A673 (cell line): ENCODE measurements at regions not wholly inside any gene's neighbourhood (a gene's known extent, or its start where the extent isn't known, plus 50 kb on each side); places are given as distances from the start of the nearest gene placed in this dataset.

Experiments used
- BruUV-seq: library from RNA; stranded (reverse); fragments of 400-500 nt; replicated peaks from 2 replicates; lab custom pipeline; 2021; lab: Mats Ljungman, UMichigan
- CTCF ChIA-PET: fragments of 300-600 bp; sonication (Branson Sonifier 250); formaldehyde crosslinking; loops from one replicate; lab custom pipeline; 2022; ENCODE audit warnings: antibody characterized with exemption; lab: Charles Lee
- POLR2A ChIA-PET: fragments of 300-600 bp; sonication (Branson Sonifier 250); formaldehyde crosslinking; loops from one replicate; lab custom pipeline; 2022; ENCODE audit warnings: antibody characterized with exemption; ENCODE audit not compliant: low non-redundant PET; lab: Charles Lee
- DNase-seq: peaks from one replicate; pipeline ENCODE4 v3.0.0-alpha.2; 2015; ENCODE audit warnings: low spot score
- H3K27ac ChIP-seq: fragments of 200-600 bp; sonication (generic); 2 replicates; pipeline ENCODE4 v1.5.1; 2016; ENCODE audit warnings: mixed run types, low read depth, mild to moderate bottlenecking, mixed read lengths, antibody characterized with exemption, low read length; ENCODE audit not compliant: poor library complexity, severe bottlenecking
- H3K27me3 ChIP-seq: fragments of 200-600 bp; sonication (generic); replicated peaks from 2 replicates; pipeline ENCODE4 v1.6.1; 2017; ENCODE audit warnings: mixed run types, low read depth, mild to moderate bottlenecking, mixed read lengths, antibody characterized with exemption, low read length; ENCODE audit not compliant: insufficient read depth, poor library complexity
- H3K36me3 ChIP-seq: fragments of 200-600 bp; sonication (generic); 2 replicates; pipeline ENCODE4 v1.6.1; 2016; ENCODE audit warnings: mixed run types, mild to moderate bottlenecking, mixed read lengths, antibody characterized with exemption, low read length; ENCODE audit not compliant: insufficient read depth, poor library complexity, severe bottlenecking
- H3K4me1 ChIP-seq: fragments of 200-600 bp; sonication (generic); 2 replicates; pipeline ENCODE4 v1.6.1; 2017; ENCODE audit warnings: mixed run types, mild to moderate bottlenecking, mixed read lengths, antibody characterized with exemption, low read length; ENCODE audit not compliant: insufficient read depth, poor library complexity, severe bottlenecking
- H3K4me3 ChIP-seq: fragments of 200-600 bp; sonication (generic); 2 replicates; pipeline ENCODE4 v1.5.1; 2016; ENCODE audit warnings: low read depth, mixed run types, mild to moderate bottlenecking, mixed read lengths, low read length; ENCODE audit not compliant: poor library complexity, severe bottlenecking
- H3K9me3 ChIP-seq: fragments of 200-600 bp; sonication (generic); 2 replicates; pipeline ENCODE4 v1.6.1; 2016; ENCODE audit warnings: mixed run types, low read depth, mild to moderate bottlenecking, mixed read lengths, antibody characterized with exemption, low read length; ENCODE audit not compliant: poor library complexity, severe bottlenecking
- CTCF ChIP-seq: fragments of 300-800, 200-600 bp; sonication (generic); conservative IDR thresholded peaks from 2 replicates; pipeline ENCODE4 v1.5.1; 2017; ENCODE audit warnings: low read depth, mild to moderate bottlenecking, antibody characterized with exemption, low read length, moderate library complexity, mixed read lengths
- EZH2 ChIP-seq: fragments of 200-600 bp; sonication (generic); IDR thresholded peaks from 2 replicates; pipeline ENCODE4 v1.6.1; 2017; ENCODE audit warnings: borderline replicate concordance, low read depth, mild to moderate bottlenecking, mixed read lengths, antibody characterized with exemption, low read length; ENCODE audit not compliant: poor library complexity, severe bottlenecking
- intact Hi-C: fragments of 100-400 bp; cut with micrococcal nuclease; formaldehyde crosslinking; loops from one replicate; pipeline ENCODE4 v1.10.0; 2022; ENCODE audit not compliant: unreplicated experiment

GRCh38 chr7:24119852-24120251, 164.1 kb upstream of the NPY start:
- no TSS peak for BruUV-seq
- no peak for TF ChIP-seq CTCF
- no peak for TF ChIP-seq EZH2
- no peak for DNase-seq
- intact Hi-C loops, result no loop called here
- Histone ChIP-seq H3K4me3 (no peak overlapping the region), H3K27ac (no peak overlapping the region), H3K36me3 (no peaks in the 10 kb centered on the region), H3K9me3 (no peaks in the 10 kb centered on the region), H3K27me3 (no peaks in the 10 kb centered on the region), H3K4me1 (peaks cover 6% of the 10 kb centered on the region)
- ChIA-PET POLR2A (no interaction called here), CTCF (no interaction called here)

GRCh38 chr7:24123076-24123475, 160.9 kb upstream of the NPY start:
- no TSS peak for BruUV-seq
- no peak overlapping the region for H3K27ac ChIP-seq
- no peaks in the 10 kb centered on the region for H3K27me3 ChIP-seq
- no peaks in the 10 kb centered on the region for H3K9me3 ChIP-seq
- TF ChIP-seq EZH2 (no peak), CTCF (no peak)
- intact Hi-C loops, result no loop called here
- ChIA-PET CTCF (interaction anchor here (0.5 to 0.6 kb wide), 2 partner anchors 633 to 902 kb away, joined by 3 to 5 read pairs; no protein-coding TSS in a partner anchor), POLR2A (no interaction called here)
- peaks cover 6% of the 10 kb centered on the region for H3K4me1 ChIP-seq
- H3K36me3 ChIP-seq, result no peaks in the 10 kb centered on the region
- H3K4me3 ChIP-seq, result no peak overlapping the region
- peak; percentile 70 for DNase-seq

GRCh38 chr7:24125765-24126164, 158.2 kb upstream of the NPY start:
- Histone ChIP-seq H3K36me3 (no peaks in the 10 kb centered on the region), H3K27me3 (no peaks in the 10 kb centered on the region), H3K9me3 (no peaks in the 10 kb centered on the region), H3K4me1 (peaks cover 6% of the 10 kb centered on the region), H3K4me3 (no peak overlapping the region), H3K27ac (no peak overlapping the region)
- intact Hi-C loops, result no loop called here
- DNase-seq, result no peak
- no TSS peak for BruUV-seq
- TF ChIP-seq EZH2 (no peak), CTCF (no peak)
- POLR2A ChIA-PET, result no interaction called here
- CTCF ChIA-PET, result no interaction called here
